Activated T-cell treated with anti-CD3 and anti-CD28 coated beads, Interleukin-2, amount 50 U/mL, for 4 hours (primary cell): ENCODE measurements at regions not wholly inside any gene's neighbourhood (a gene's known extent, or its start where the extent isn't known, plus 50 kb on each side); places are given as distances from the start of the nearest gene placed in this dataset.

Source experiments
- ATAC-seq, 2 donors: fragments of 200-7000 bp; cut with Tn5 transposase; one replicate each; pipeline ENCODE4 v1.10.0; 2021
- DNase-seq: peaks from one replicate; pipeline ENCODE4 v3.0.0-alpha.2; 2020
- H3K27me3 Mint-ChIP-seq: one replicate; pipeline ENCODE4 v1.8.0; 2021; ENCODE audit warnings: low read depth, mixed read lengths
- H3K36me3 Mint-ChIP-seq: one replicate; pipeline ENCODE4 v1.8.0; 2022; ENCODE audit warnings: mixed read lengths; ENCODE audit not compliant: insufficient read depth
- H3K4me1 Mint-ChIP-seq: one replicate; pipeline ENCODE4 v1.8.0; 2021; ENCODE audit warnings: low read depth, mixed read lengths
- H3K4me3 Mint-ChIP-seq: one replicate; pipeline ENCODE4 v1.8.0; 2021; ENCODE audit warnings: mild to moderate bottlenecking, moderate library complexity, mixed read lengths
- H3K9me3 Mint-ChIP-seq: one replicate; pipeline ENCODE4 v1.8.0; 2021; ENCODE audit warnings: mixed read lengths

DNA sequence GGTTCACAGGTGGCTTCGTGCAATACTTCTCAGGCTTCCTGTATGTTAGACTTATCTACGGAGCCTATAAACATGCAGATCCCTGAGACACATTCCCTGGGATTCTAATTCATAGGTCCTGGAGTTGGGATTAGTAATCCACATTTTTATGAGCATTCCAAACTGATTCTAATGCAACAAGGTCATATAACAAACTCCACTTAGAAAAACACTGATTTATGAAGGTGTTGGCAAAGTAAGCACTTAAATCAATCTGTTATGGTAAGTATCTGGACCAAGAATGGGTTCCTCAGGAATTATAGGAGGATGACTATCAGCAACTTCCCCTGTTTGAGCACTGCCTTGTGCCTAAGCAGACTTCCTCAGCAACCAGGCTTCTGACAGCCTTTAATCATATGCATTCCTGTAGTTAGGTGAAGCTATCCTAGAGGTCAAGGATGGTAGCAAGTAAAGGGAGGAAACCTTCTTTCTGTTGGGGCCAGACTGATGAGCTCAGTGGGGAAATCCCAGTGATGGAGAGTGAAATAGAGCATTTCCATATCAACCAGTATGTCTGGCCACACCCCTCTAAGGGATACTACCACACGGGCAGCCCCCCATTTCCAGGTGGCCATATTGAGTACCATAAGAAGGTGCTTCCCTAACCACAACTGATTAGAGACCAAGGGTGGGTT, 89.6 kb downstream of the RASSF10 start:
- ATAC-seq (no peak), DNase-seq (no peak)
- no peaks in the 10 kb centered on the region for H3K4me1 Mint-ChIP-seq
- H3K4me3 Mint-ChIP-seq, result no peak overlapping the region
- no peaks in the 10 kb centered on the region for H3K36me3 Mint-ChIP-seq
- no peaks in the 10 kb centered on the region for H3K9me3 Mint-ChIP-seq
- peaks cover 19% of the 10 kb centered on the region for H3K27me3 Mint-ChIP-seq

DNA sequence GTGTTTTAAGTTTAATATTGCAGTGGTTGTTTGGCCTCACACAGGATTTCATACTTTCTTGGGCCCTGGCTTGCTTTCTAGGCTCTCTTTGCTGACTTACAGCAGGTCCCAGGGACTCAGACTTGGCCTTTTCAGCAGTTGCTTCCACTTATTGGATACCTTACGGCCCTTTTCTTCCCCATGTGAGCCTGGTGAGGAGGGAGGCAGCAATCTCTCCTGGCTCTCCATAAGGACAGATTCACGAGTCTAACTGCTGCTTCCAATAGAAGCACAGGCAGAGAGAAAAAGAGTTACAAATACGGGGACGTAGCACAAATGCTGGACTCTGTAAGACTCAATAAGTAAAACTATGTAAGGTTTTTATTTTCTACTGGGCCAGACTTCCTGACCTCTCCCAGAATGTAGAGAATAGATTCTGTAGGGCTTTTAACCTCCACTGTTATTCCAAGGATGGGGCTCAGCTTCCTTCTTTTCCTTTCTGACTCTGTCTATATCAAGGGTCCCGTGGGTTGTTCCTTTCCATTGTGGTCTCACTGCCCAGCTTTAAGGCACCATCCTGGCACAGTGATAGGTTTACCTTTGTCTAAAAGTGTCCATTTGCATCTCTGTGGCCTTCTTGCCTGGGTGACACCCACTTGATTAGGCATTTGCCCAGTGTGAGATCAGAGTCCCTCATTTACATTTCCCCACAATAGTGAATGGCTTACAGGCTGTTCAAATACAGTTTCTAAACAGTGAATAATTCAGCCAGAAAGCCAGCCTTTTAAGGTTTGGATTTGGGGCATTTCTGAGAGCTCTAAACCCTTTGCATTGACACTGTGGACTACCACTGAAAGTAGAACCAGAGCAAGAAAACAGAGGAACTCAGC, 92.8 kb downstream of the RASSF10 start:
- Mint-ChIP-seq H3K4me1 (no peaks in the 10 kb centered on the region), H3K4me3 (no peak overlapping the region), H3K27me3 (peaks cover 16% of the 10 kb centered on the region), H3K36me3 (no peaks in the 10 kb centered on the region), H3K9me3 (no peaks in the 10 kb centered on the region)
- DNase-seq (no peak), ATAC-seq (no peak)

DNA sequence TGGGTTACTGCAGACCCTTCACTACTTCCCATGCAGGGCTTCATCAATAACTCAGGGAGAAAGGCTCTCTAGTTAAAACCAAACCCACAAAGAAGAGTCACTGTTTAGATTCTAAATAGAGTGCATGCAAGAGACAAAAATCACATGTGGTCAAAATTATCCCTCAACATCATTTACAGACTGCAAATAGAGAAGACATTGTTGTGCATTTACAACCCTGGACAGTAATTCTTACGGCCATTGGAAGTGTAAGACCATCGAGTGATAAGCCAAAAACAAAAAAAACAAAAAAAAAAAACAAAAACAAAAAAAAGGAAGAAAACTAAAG, 93.4 kb downstream of the RASSF10 start:
- no peaks in the 10 kb centered on the region for H3K4me1 Mint-ChIP-seq
- peaks cover 17% of the 10 kb centered on the region for H3K27me3 Mint-ChIP-seq
- DNase-seq (no peak), ATAC-seq (no peak)
- no peaks in the 10 kb centered on the region for H3K36me3 Mint-ChIP-seq
- H3K9me3 Mint-ChIP-seq, result no peaks in the 10 kb centered on the region
- H3K4me3 Mint-ChIP-seq, result no peak overlapping the region

DNA sequence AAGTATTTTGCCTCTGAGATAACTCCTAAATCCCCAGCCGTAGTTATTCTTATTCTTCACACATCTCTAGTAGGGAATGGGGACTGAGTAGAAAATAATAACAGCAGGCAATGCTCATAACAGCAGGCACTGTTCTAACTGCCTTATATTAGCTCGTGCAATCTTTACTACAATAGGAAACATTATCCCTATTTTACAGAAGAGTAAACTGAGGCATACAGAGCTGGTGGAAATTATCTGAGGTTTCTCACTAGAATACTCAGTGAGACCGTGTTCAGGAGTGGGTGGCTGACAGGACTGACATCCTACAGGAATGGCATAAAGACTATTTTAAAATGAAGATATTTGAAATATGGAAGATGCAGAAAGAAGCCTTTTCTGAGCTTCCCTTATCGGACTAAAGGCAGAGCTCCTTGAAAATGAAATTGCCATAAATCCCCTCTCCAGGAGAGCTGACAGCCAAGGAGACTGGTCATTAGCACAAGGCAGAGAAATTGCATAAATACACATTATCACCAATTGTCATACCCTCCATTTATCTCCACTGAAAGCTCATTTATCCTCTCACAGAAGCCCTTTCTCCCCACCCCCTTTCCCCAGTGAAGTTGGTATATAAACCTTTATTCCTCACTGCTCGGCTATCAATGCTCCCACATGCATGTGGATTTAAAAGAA, 93.9 kb downstream of the RASSF10 start:
- H3K9me3 Mint-ChIP-seq, result no peaks in the 10 kb centered on the region
- peaks cover 18% of the 10 kb centered on the region for H3K27me3 Mint-ChIP-seq
- ATAC-seq (no peak), DNase-seq (no peak)
- H3K36me3 Mint-ChIP-seq, result no peaks in the 10 kb centered on the region
- no peak overlapping the region for H3K4me3 Mint-ChIP-seq
- H3K4me1 Mint-ChIP-seq, result no peaks in the 10 kb centered on the region

DNA sequence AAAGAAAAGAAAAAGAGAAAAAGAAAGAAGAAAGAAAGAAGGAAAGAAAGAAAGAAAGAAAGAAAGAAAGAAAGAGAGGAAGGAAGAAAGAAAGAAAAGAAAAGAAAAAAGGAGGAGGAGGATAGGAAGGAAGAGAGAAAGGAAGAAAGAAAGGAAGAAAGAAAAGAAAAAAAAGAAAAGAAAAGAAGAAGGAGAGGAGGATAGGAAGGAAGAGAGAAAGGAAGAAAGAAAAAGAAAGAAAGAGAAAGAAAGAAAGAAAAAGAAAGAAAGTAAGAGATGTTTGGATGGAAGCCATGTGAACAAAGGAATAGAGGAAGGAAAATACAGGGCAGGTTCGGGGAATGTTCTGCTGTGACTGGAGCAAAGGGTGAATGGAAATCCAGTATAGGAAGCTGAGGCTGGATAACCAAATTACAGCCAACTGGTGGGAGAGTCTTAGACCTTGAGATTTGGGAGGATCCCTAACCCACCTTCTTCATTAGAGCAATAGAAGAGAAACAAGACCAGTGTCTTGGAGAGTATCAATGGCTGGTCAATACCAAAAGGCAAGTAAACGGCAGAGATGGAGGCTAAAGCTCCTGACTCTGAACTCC, 94.9 kb downstream of the RASSF10 start:
- Mint-ChIP-seq H3K4me1 (no peaks in the 10 kb centered on the region), H3K9me3 (no peaks in the 10 kb centered on the region), H3K4me3 (no peak overlapping the region), H3K36me3 (no peaks in the 10 kb centered on the region), H3K27me3 (peaks cover 19% of the 10 kb centered on the region)
- ATAC-seq, result no peak
- DNase-seq, result no peak

DNA sequence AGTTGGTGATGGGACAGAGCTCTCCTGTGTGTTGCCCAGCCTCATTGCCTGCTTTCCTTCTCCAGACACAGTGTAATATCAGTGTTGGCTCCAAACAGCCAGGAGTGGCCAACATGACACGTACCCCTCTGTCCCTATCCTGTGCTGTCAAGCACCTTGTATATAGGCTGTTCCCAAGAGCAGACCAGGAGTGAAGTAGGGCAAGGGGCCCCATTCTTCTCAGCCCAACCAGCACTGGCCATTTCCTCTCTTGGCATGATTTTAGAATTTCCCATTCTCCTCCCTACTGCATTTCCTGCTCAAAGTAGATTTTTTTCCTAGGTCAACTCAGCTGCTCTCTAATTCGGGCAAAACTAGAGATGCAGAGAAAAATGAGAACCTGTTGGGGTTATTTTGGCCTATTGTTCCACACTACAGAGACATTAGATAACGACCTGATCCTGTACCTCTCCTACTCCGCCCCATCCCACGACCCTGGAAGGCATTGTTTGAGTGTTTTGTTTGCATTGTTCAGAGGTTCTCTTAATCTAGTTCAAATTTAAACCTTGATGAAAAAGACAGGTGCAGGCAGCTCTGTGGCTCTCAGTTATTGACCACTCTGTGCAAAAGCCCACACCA, 95.6 kb downstream of the RASSF10 start:
- H3K36me3 Mint-ChIP-seq, result no peaks in the 10 kb centered on the region
- H3K27me3 Mint-ChIP-seq, result peaks cover 15% of the 10 kb centered on the region
- H3K4me3 Mint-ChIP-seq, result no peak overlapping the region
- no peaks in the 10 kb centered on the region for H3K4me1 Mint-ChIP-seq
- DNase-seq (no peak), ATAC-seq (no peak)
- no peaks in the 10 kb centered on the region for H3K9me3 Mint-ChIP-seq

DNA sequence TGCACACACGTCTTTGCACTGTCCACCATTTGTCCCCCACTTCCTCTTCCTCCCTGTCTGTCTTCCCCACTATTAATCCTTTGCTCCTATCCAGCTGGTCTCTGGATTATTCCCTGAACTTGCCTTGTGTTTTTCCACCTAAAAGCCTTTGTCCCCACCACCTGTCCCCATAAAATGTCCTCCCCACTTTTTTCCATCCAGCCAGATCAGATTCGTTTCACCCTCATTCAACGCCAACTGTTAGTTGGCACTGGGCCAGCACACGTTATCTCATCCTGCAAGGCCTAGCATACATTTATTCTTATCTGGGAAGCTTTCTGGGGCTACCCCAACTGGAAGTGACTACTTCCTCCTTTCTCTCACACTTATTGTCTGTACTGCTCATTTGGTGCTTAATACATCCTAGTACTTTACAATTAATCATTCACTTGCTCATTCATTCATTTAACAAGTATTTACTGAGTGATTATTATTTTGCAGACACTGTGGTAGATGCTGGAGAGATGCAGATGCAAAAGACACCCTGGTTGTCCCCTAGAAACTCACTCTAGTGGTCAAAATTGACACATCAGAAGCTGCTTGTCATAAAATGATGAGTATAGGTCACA, 96.2 kb downstream of the RASSF10 start:
- no peak for ATAC-seq

DNA sequence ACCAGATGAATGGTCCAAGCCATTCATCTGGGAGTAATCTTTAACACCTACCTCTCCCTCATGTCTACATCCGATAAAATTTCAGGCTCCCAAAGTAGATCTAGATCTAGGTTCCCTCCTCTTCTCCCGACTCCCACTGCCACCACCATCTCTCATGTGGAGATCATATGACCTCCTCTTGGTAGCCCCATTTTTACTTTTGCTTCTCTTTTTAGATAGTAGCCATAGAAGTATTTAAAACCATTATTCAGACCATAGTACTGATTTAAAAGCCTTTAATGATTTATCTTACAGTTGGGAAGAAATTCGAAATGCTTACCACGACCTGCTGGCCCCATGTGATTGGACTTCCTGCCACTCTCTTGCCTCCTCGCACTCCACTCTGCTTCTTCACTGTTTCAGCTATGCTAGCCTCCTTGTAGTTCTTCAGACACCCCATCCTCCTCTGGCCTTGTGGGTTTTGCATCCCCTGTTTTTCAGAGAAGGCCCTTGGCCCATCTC, 98.5 kb downstream of the RASSF10 start:
- Mint-ChIP-seq H3K4me3 (no peak overlapping the region), H3K4me1 (no peaks in the 10 kb centered on the region), H3K9me3 (no peaks in the 10 kb centered on the region), H3K27me3 (peaks cover 12% of the 10 kb centered on the region), H3K36me3 (no peaks in the 10 kb centered on the region)
- DNase-seq (no peak), ATAC-seq (no peak)

More for the DNA sequence above, 96.2 kb downstream of the RASSF10 start:
- no peak for DNase-seq
- no peak overlapping the region for H3K4me3 Mint-ChIP-seq
- H3K9me3 Mint-ChIP-seq, result no peaks in the 10 kb centered on the region
- no peaks in the 10 kb centered on the region for H3K36me3 Mint-ChIP-seq
- H3K4me1 Mint-ChIP-seq, result no peaks in the 10 kb centered on the region
- peaks cover 15% of the 10 kb centered on the region for H3K27me3 Mint-ChIP-seq

DNA sequence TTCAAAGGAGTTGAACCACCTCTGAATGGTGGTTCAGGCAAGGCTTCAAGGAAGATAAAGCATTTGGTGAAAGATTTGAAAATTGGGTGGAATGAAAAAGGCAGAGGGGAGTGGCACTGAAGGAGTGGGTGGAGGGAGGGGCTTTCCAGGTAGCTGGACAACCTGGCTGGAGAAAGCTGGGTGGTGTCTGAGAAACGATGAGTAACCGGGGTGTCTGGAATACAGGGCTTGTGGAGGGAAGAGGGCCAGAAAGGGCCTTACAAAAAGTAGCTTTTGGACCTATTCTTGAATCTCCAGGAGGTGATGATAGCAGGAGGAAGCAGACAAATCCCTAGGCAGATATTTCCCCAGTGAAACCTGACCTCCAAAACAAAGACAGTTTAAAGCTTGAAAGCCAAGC, 99.3 kb downstream of the RASSF10 start:
- H3K27me3 Mint-ChIP-seq, result peaks cover 12% of the 10 kb centered on the region
- ATAC-seq (no peak), DNase-seq (no peak)
- no peaks in the 10 kb centered on the region for H3K9me3 Mint-ChIP-seq
- H3K36me3 Mint-ChIP-seq, result no peaks in the 10 kb centered on the region
- no peaks in the 10 kb centered on the region for H3K4me1 Mint-ChIP-seq
- H3K4me3 Mint-ChIP-seq, result no peak overlapping the region

DNA sequence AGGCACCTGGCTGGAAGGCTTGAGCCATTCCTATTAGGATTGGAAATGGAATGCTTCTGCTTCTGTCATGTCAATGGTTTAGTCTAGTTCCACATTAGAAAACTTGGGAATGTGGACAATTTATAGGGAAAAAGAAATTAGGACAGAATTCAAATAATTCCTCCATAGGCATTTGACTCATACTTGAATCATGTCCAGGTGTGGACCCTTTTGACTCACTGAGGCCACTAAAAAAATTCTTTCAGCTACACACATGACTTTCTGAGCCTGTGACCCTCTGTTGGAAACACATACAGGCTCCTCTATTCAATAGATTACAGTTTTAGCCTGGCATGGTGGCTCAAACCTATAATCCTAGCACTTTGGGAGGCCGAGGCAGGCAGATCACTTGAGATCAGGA, 100.5 kb downstream of the RASSF10 start:
- ATAC-seq (no peak), DNase-seq (no peak)
- H3K4me3 Mint-ChIP-seq, result no peak overlapping the region
- no peaks in the 10 kb centered on the region for H3K9me3 Mint-ChIP-seq
- peaks cover 12% of the 10 kb centered on the region for H3K27me3 Mint-ChIP-seq
- no peaks in the 10 kb centered on the region for H3K4me1 Mint-ChIP-seq
- no peaks in the 10 kb centered on the region for H3K36me3 Mint-ChIP-seq

DNA sequence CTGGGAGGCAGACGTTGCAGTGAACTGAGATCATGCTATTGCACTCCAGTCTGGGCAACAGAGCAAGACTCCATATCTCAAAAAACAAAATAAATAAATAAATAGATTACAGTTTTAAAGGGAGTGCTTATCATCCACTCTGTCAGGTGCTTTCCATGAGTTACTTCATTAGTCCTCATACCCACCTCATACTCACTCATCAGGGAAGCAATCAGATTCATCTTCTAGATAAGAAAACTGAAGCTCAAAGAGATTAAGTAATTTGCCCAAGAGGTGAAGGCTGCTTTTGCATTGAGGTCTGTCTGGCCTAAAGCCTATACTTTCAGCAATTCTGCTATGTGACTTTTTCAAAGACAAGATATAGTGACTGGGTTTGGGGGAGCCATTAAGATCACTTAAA, 101.0 kb downstream of the RASSF10 start:
- H3K36me3 Mint-ChIP-seq, result no peaks in the 10 kb centered on the region
- no peaks in the 10 kb centered on the region for H3K9me3 Mint-ChIP-seq
- no peak overlapping the region for H3K4me3 Mint-ChIP-seq

DNA sequence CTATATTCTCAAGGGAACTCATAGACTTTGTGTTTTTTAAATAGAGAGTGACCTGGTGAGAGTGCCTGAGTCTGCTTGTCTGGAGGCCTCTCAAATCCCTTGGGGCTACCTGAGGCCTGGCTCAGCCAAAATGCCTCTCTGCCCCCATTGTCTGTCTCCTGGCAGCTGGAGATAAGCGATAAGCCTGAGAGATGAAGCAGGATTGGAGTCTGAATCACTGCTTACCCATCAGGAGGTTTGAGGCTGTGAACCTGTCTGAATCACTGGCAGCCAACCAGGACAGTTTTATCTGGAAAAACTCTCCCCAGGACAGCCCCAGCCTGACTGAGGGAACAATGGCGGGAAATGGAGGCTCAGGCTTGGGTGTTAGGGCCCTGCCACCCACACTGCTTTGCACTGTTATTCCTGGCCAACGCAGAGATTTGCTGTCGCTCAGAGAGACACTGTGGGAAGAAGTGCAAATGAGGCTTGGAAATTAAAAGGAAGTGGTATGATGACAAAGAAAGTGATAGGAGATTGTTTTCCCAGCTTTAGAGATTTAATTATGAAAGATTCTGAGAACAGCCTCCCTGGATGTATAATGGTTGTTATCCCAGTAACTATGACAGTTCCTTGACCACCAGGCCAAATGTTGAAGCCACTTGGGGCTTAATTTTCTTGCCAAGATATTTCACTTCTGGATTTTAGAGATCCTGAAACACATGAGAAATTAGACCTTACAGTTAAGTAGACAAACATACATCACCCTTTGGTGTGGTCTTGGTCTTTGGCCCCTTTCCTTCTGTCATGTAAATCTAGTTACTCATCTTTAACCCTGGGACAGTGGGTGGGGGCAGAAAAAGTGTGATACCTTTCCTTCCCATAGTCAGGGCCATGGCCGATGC, 102.1 kb downstream of the RASSF10 start:
- no peaks in the 10 kb centered on the region for H3K36me3 Mint-ChIP-seq
- H3K27me3 Mint-ChIP-seq, result peaks cover 12% of the 10 kb centered on the region
- no peaks in the 10 kb centered on the region for H3K4me1 Mint-ChIP-seq
- ATAC-seq (no peak), DNase-seq (no peak)
- no peak overlapping the region for H3K4me3 Mint-ChIP-seq
- no peaks in the 10 kb centered on the region for H3K9me3 Mint-ChIP-seq

More for the DNA sequence above, 101.0 kb downstream of the RASSF10 start:
- no peaks in the 10 kb centered on the region for H3K4me1 Mint-ChIP-seq
- H3K27me3 Mint-ChIP-seq, result peaks cover 12% of the 10 kb centered on the region
- ATAC-seq, result no peak
- no peak for DNase-seq

DNA sequence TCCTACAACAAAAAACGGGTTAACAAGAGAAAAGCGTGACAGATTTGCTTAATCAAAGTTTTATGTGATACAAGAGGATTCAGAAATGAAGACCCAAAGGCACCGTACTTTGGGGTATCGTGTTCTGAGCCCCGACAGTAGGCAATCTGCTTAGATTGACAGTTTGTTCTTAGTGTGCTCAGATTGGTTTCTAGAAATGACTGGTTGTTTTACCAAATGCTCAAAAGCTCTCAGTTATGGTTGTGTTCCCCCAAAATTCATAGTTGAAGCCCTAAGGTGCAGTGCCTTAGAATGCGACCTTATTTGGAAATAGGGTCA, 102.7 kb downstream of the RASSF10 start:
- H3K4me1 Mint-ChIP-seq, result no peaks in the 10 kb centered on the region
- DNase-seq, result no peak
- no peaks in the 10 kb centered on the region for H3K9me3 Mint-ChIP-seq
- H3K27me3 Mint-ChIP-seq, result peaks cover 12% of the 10 kb centered on the region
- H3K36me3 Mint-ChIP-seq, result no peaks in the 10 kb centered on the region
- H3K4me3 Mint-ChIP-seq, result no peak overlapping the region
- no peak for ATAC-seq
